ENCODE measurements at regions not wholly inside any gene's neighbourhood (a gene's known extent, or its start where the extent isn't known, plus 50 kb on each side); places are given as distances from the start of the nearest gene placed in this dataset.
A peak's percentile ranks its signal among the peaks of the same experiment; 100 is the strongest.

GRCh38 chr5:54904425-54904824 is 81.0 kb downstream of the ESM1 start:
- WGBS (ENCODE audit: insufficient coverage, low lambda C conversion rate), result 59% methylated on average over 2 of the region's 2 CpGs
- H3K27me3 ChIP-seq (ENCODE audit: control insufficient read depth, insufficient read depth, low read length), result peaks cover 26% of the 10 kb centered on the region
- H3K4me1 ChIP-seq (ENCODE audit: control insufficient read depth, insufficient read depth, low read length), result no peaks in the 10 kb centered on the region

GRCh38 chr5:54902791-54903473 is 82.5 kb downstream of the ESM1 start:
- Histone ChIP-seq H3K27ac (ENCODE audit: low read length) (no peak overlapping the region), H3K9me3 (ENCODE audit: control insufficient read depth, low read depth, low read length) (no peaks in the 10 kb centered on the region), H3K4me3 (ENCODE audit: low read length) (no peak overlapping the region), H3K4me1 (ENCODE audit: control insufficient read depth, insufficient read depth, low read length) (no peaks in the 10 kb centered on the region), H3K36me3 (ENCODE audit: control insufficient read depth, insufficient read depth, low read length) (no peaks in the 10 kb centered on the region), H3K27me3 (ENCODE audit: control insufficient read depth, insufficient read depth, low read length) (peaks cover 19% of the 10 kb centered on the region)
- DNase-seq, result no peak
- no CpG with 5 or more reads among the region's 2 CpGs for WGBS (ENCODE audit: insufficient coverage, low lambda C conversion rate)

More at GRCh38 chr5:54904425-54904824, 81.0 kb downstream of the ESM1 start:
- DNase-seq, result no peak
- Histone ChIP-seq H3K36me3 (ENCODE audit: control insufficient read depth, insufficient read depth, low read length) (no peaks in the 10 kb centered on the region), H3K4me3 (ENCODE audit: low read length) (no peak overlapping the region), H3K9me3 (ENCODE audit: control insufficient read depth, low read depth, low read length) (no peaks in the 10 kb centered on the region), H3K27ac (ENCODE audit: low read length) (no peak overlapping the region)

- WGBS (ENCODE audit: insufficient coverage, low lambda C conversion rate), result no CpG with 5 or more reads among the region's 13 CpGs
- no peaks in the 10 kb centered on the region for H3K9me3 ChIP-seq (ENCODE audit: control insufficient read depth, low read depth, low read length)
Observed at GRCh38 chr5:54900984-54901725, 84.2 kb downstream of the ESM1 start.

GRCh38 chr5:54897001-54897400 is 88.4 kb downstream of the ESM1 start:
- no peaks in the 10 kb centered on the region for H3K36me3 ChIP-seq (ENCODE audit: control insufficient read depth, insufficient read depth, low read length)
- no CpG with 5 or more reads among the region's 10 CpGs for WGBS (ENCODE audit: insufficient coverage, low lambda C conversion rate)
- no peak overlapping the region for H3K4me3 ChIP-seq (ENCODE audit: low read length)
- peaks cover 17% of the 10 kb centered on the region for H3K27me3 ChIP-seq (ENCODE audit: control insufficient read depth, insufficient read depth, low read length)
- DNase-seq, result no peak
- H3K27ac ChIP-seq (ENCODE audit: low read length), result no peak overlapping the region
- no peaks in the 10 kb centered on the region for H3K9me3 ChIP-seq (ENCODE audit: control insufficient read depth, low read depth, low read length)
- no peaks in the 10 kb centered on the region for H3K4me1 ChIP-seq (ENCODE audit: control insufficient read depth, insufficient read depth, low read length)

More at GRCh38 chr5:54900984-54901725, 84.2 kb downstream of the ESM1 start:
- Histone ChIP-seq H3K4me3 (ENCODE audit: low read length) (no peak overlapping the region), H3K27me3 (ENCODE audit: control insufficient read depth, insufficient read depth, low read length) (peaks cover 21% of the 10 kb centered on the region), H3K4me1 (ENCODE audit: control insufficient read depth, insufficient read depth, low read length) (no peaks in the 10 kb centered on the region), H3K36me3 (ENCODE audit: control insufficient read depth, insufficient read depth, low read length) (no peaks in the 10 kb centered on the region), H3K27ac (ENCODE audit: low read length) (no peak overlapping the region)
- DNase-seq, result peak in 1 of 2 donors; percentile 29

- DNase-seq, result peak in 1 of 2 donors; percentile 22
- H3K36me3 ChIP-seq (ENCODE audit: control insufficient read depth, insufficient read depth, low read length), result no peaks in the 10 kb centered on the region
- no peak overlapping the region for H3K27ac ChIP-seq (ENCODE audit: low read length)
- WGBS (ENCODE audit: insufficient coverage, low lambda C conversion rate), result 100% methylated on average over 1 of the region's 6 CpGs
- no peak overlapping the region for H3K4me3 ChIP-seq (ENCODE audit: low read length)
- no peaks in the 10 kb centered on the region for H3K9me3 ChIP-seq (ENCODE audit: control insufficient read depth, low read depth, low read length)
- no peaks in the 10 kb centered on the region for H3K4me1 ChIP-seq (ENCODE audit: control insufficient read depth, insufficient read depth, low read length)
- peaks cover 9% of the 10 kb centered on the region for H3K27me3 ChIP-seq (ENCODE audit: control insufficient read depth, insufficient read depth, low read length)
Observed at GRCh38 chr5:54895816-54896341, 89.5 kb downstream of the ESM1 start.

GRCh38 chr5:54894957-54895815 is 90.2 kb downstream of the ESM1 start:
- Histone ChIP-seq H3K36me3 (ENCODE audit: control insufficient read depth, insufficient read depth, low read length) (no peaks in the 10 kb centered on the region), H3K9me3 (ENCODE audit: control insufficient read depth, low read depth, low read length) (no peaks in the 10 kb centered on the region)
- no CpG with 5 or more reads among the region's 3 CpGs for WGBS (ENCODE audit: insufficient coverage, low lambda C conversion rate)

GRCh38 chr5:54889826-54890225 is 95.6 kb downstream of the ESM1 start:
- Histone ChIP-seq H3K4me3 (ENCODE audit: low read length) (no peak overlapping the region), H3K9me3 (ENCODE audit: control insufficient read depth, low read depth, low read length) (no peaks in the 10 kb centered on the region), H3K36me3 (ENCODE audit: control insufficient read depth, insufficient read depth, low read length) (no peaks in the 10 kb centered on the region), H3K27ac (ENCODE audit: low read length) (no peak overlapping the region), H3K4me1 (ENCODE audit: control insufficient read depth, insufficient read depth, low read length) (no peaks in the 10 kb centered on the region), H3K27me3 (ENCODE audit: control insufficient read depth, insufficient read depth, low read length) (peaks cover 34% of the 10 kb centered on the region)
- no CpG with 5 or more reads among the region's 1 CpG for WGBS (ENCODE audit: insufficient coverage, low lambda C conversion rate)
- DNase-seq, result no peak

More at GRCh38 chr5:54894957-54895815, 90.2 kb downstream of the ESM1 start:
- Histone ChIP-seq H3K4me3 (ENCODE audit: low read length) (no peak overlapping the region), H3K27ac (ENCODE audit: low read length) (no peak overlapping the region), H3K27me3 (ENCODE audit: control insufficient read depth, insufficient read depth, low read length) (peaks cover 7% of the 10 kb centered on the region), H3K4me1 (ENCODE audit: control insufficient read depth, insufficient read depth, low read length) (no peaks in the 10 kb centered on the region)
- no peak for DNase-seq

- H3K9me3 ChIP-seq (ENCODE audit: control insufficient read depth, low read depth, low read length), result no peaks in the 10 kb centered on the region
- no peak for DNase-seq
- H3K27me3 ChIP-seq (ENCODE audit: control insufficient read depth, insufficient read depth, low read length), result peaks cover 56% of the 10 kb centered on the region
- H3K4me1 ChIP-seq (ENCODE audit: control insufficient read depth, insufficient read depth, low read length), result peaks cover 3% of the 10 kb centered on the region
- no peak overlapping the region for H3K4me3 ChIP-seq (ENCODE audit: low read length)
- no peak overlapping the region for H3K27ac ChIP-seq (ENCODE audit: low read length)
- no peaks in the 10 kb centered on the region for H3K36me3 ChIP-seq (ENCODE audit: control insufficient read depth, insufficient read depth, low read length)
- no CpG with 5 or more reads among the region's 1 CpG for WGBS (ENCODE audit: insufficient coverage, low lambda C conversion rate)
Observed at GRCh38 chr5:54887663-54888062, 97.7 kb downstream of the ESM1 start.

- no peak for DNase-seq
- H3K4me1 ChIP-seq (ENCODE audit: control insufficient read depth, insufficient read depth, low read length), result peaks cover 3% of the 10 kb centered on the region
- H3K27me3 ChIP-seq (ENCODE audit: control insufficient read depth, insufficient read depth, low read length), result peaks cover 57% of the 10 kb centered on the region
- no peaks in the 10 kb centered on the region for H3K9me3 ChIP-seq (ENCODE audit: control insufficient read depth, low read depth, low read length)
- H3K27ac ChIP-seq (ENCODE audit: low read length), result no peak overlapping the region
- 100% methylated on average over 1 of the region's 1 CpG for WGBS (ENCODE audit: insufficient coverage, low lambda C conversion rate)
- no peak overlapping the region for H3K4me3 ChIP-seq (ENCODE audit: low read length)
- H3K36me3 ChIP-seq (ENCODE audit: control insufficient read depth, insufficient read depth, low read length), result no peaks in the 10 kb centered on the region
Observed at GRCh38 chr5:54886866-54887265, 98.5 kb downstream of the ESM1 start.

- Histone ChIP-seq H3K9me3 (ENCODE audit: control insufficient read depth, low read depth, low read length) (no peaks in the 10 kb centered on the region), H3K27me3 (ENCODE audit: control insufficient read depth, insufficient read depth, low read length) (peaks cover 63% of the 10 kb centered on the region), H3K4me3 (ENCODE audit: low read length) (no peak overlapping the region), H3K27ac (ENCODE audit: low read length) (no peak overlapping the region), H3K4me1 (ENCODE audit: control insufficient read depth, insufficient read depth, low read length) (peaks cover 3% of the 10 kb centered on the region), H3K36me3 (ENCODE audit: control insufficient read depth, insufficient read depth, low read length) (no peaks in the 10 kb centered on the region)
- no CpG with 5 or more reads among the region's 3 CpGs for WGBS (ENCODE audit: insufficient coverage, low lambda C conversion rate)
- no peak for DNase-seq
Observed at GRCh38 chr5:54885636-54886035, 99.8 kb downstream of the ESM1 start.

Data from large intestine (tissue), 3 donors.